Gastrocnemius medialis (tissue), 4 donors: ENCODE measurements at regions not wholly inside any gene's neighbourhood (a gene's known extent, or its start where the extent isn't known, plus 50 kb on each side); places are given as distances from the start of the nearest gene placed in this dataset.

Experiments
- CTCF ChIP-seq, 5 experiments: fragments of 450-650 bp in 3 of 5; fragments of 200-600 bp in 2 of 5; sonication (generic) in 2 of 5; IDR thresholded peaks in 4 of 5; conservative IDR thresholded peaks in 1 of 5; 1 replicate in 4 of 5; 2 replicates in 1 of 5; pipeline ENCODE4 v1.5.1; 2016 to 2019; ENCODE audit warnings: antibody characterized with exemption in 5 of 5, mild to moderate bottlenecking in 3 of 5, moderate library complexity in 3 of 5
- POLR2A ChIP-seq, 2 donors: fragments of 450-650 bp; IDR thresholded peaks; one replicate each; pipeline ENCODE4 v1.6.1; 2017; ENCODE audit warnings: antibody characterized with exemption in 2 of 2, mild to moderate bottlenecking in 2 of 2, moderate library complexity in 2 of 2

DNA sequence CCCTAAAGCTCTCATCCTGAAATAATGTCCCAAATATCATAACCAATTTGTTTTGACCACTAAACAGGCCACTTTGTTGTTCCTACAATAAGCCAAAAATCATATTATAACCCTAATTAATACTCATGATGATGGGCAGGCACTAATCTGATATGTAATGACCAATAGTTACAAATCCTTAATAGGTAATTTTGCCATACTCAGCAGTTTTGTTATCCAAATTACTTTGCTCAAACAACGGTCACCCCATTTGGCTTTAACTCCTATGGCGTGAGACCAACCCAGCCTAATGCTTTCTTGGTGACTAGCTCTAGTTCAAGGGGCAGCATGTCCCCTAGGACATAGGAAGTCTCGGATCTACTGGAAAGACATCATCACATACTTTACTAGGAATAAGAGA is 123.2 kb upstream of the ID4 start:
- TF ChIP-seq CTCF (IDR thresholded peaks at IDR 0.05 in 4 of 5, conservative IDR thresholded peaks at IDR 0.05 in 1 of 5) = no peak
- TF ChIP-seq POLR2A (IDR thresholded peaks at IDR 0.05) = no peak
